ENCODE measurements at regions not wholly inside any gene's neighbourhood (a gene's known extent, or its start where the extent isn't known, plus 50 kb on each side); places are given as distances from the start of the nearest gene placed in this dataset.
A peak's percentile ranks its signal among the peaks of the same experiment; 100 is the strongest.

GRCh38 chrX:149284616-149285015 is 220.5 kb downstream of the IDS start:
- no peak overlapping the region for H3K4me2 ChIP-seq
- no peak overlapping the region for H3K9ac ChIP-seq
- Mint-ChIP-seq H3K4me1 (peaks cover 3% of the 10 kb centered on the region), H3K36me3 (no peaks in the 10 kb centered on the region), H3K9me3 (no peaks in the 10 kb centered on the region), H3K4me3 (no peak overlapping the region), H3K27me3 (ENCODE audit: insufficient read depth, low read depth) (no peaks in the 10 kb centered on the region), H3K27ac (no peak overlapping the region)
- no peaks in the 10 kb centered on the region for H3K79me2 ChIP-seq (ENCODE audit: low read depth)
- H3K9me3 ChIP-seq (ENCODE audit: low read depth), result peaks cover 5% of the 10 kb centered on the region
- no peak overlapping the region for H3K27ac ChIP-seq
- no peaks in the 10 kb centered on the region for H3K36me3 ChIP-seq
- no peak for DNase-seq (ENCODE audit: low spot score)
- no peak overlapping the region for H3K4me3 ChIP-seq
- H2AFZ ChIP-seq (replicated peaks), result peak overlapping the region; percentile 32
- no peaks in the 10 kb centered on the region for H4K20me1 ChIP-seq (ENCODE audit: low read depth)
- no peak for TF ChIP-seq EZH2phosphoT487 (IDR thresholded peaks at IDR 0.05)
- no peak for TF ChIP-seq EZH2 (IDR thresholded peaks at IDR 0.05)
- TF ChIP-seq, protein P1, sequence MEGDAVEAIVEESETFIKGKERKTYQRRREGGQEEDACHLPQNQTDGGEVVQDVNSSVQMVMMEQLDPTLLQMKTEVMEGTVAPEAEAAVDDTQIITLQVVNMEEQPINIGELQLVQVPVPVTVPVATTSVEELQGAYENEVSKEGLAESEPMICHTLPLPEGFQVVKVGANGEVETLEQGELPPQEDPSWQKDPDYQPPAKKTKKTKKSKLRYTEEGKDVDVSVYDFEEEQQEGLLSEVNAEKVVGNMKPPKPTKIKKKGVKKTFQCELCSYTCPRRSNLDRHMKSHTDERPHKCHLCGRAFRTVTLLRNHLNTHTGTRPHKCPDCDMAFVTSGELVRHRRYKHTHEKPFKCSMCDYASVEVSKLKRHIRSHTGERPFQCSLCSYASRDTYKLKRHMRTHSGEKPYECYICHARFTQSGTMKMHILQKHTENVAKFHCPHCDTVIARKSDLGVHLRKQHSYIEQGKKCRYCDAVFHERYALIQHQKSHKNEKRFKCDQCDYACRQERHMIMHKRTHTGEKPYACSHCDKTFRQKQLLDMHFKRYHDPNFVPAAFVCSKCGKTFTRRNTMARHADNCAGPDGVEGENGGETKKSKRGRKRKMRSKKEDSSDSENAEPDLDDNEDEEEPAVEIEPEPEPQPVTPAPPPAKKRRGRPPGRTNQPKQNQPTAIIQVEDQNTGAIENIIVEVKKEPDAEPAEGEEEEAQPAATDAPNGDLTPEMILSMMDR (IDR thresholded peaks at IDR 0.05), result no peak
- H3K27me3 ChIP-seq, result no peaks in the 10 kb centered on the region
- peaks cover 3% of the 10 kb centered on the region for H3K4me1 ChIP-seq
- no peaks in the 10 kb centered on the region for H3F3A ChIP-seq (ENCODE audit: low read depth)

GRCh38 chrX:149283853-149284252 is 221.3 kb downstream of the IDS start:
- no peaks in the 10 kb centered on the region for H3F3A ChIP-seq (ENCODE audit: low read depth)
- no peak overlapping the region for H2AFZ ChIP-seq (replicated peaks)
- no peak overlapping the region for H3K9ac ChIP-seq
- H3K27ac ChIP-seq, result no peak overlapping the region
- no peak for DNase-seq (ENCODE audit: low spot score)
- no peak overlapping the region for H3K4me3 ChIP-seq
- peaks cover 3% of the 10 kb centered on the region for H3K4me1 Mint-ChIP-seq
- TF ChIP-seq, protein P1 (IDR thresholded peaks at IDR 0.05), result no peak
- no peak for TF ChIP-seq EZH2phosphoT487 (IDR thresholded peaks at IDR 0.05)
- TF ChIP-seq EZH2 (IDR thresholded peaks at IDR 0.05), result no peak
- no peak overlapping the region for H3K27ac Mint-ChIP-seq
- peaks cover 3% of the 10 kb centered on the region for H3K4me1 ChIP-seq
- no peaks in the 10 kb centered on the region for H3K79me2 ChIP-seq (ENCODE audit: low read depth)
- H3K4me2 ChIP-seq, result no peak overlapping the region
- no peaks in the 10 kb centered on the region for H3K36me3 ChIP-seq
- H3K27me3 ChIP-seq, result no peaks in the 10 kb centered on the region
- no peaks in the 10 kb centered on the region for H3K36me3 Mint-ChIP-seq
- no peaks in the 10 kb centered on the region for H3K9me3 Mint-ChIP-seq
- no peaks in the 10 kb centered on the region for H4K20me1 ChIP-seq (ENCODE audit: low read depth)
- H3K9me3 ChIP-seq (ENCODE audit: low read depth), result peaks cover 5% of the 10 kb centered on the region
- H3K27me3 Mint-ChIP-seq (ENCODE audit: insufficient read depth, low read depth), result no peaks in the 10 kb centered on the region
- no peak overlapping the region for H3K4me3 Mint-ChIP-seq

DNA sequence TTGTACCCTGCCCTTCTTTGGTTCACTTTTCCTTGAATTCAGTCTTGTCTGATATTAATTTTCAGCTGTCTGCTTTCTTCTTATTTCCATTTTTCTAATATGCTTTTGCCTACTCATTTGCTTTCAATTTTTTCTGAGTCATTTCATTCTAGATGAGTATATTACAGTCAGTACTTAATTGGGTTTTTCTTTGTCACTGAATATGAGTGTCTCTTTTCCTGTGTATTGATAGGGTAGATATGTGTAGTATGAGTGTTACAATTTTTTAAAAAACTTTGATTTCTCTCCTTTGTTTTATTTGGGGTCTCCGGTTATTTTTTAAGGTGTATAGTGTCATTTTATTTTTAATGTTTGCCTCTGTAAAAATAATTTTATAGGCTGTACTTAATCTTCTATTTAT is 222.2 kb downstream of the IDS start:
- Histone ChIP-seq H3K9me3 (ENCODE audit: low read depth) (peaks cover 5% of the 10 kb centered on the region), H3K9ac (no peak overlapping the region), H3K36me3 (no peaks in the 10 kb centered on the region), H3K4me3 (no peak overlapping the region), H3K4me1 (peaks cover 3% of the 10 kb centered on the region), H3K4me2 (no peak overlapping the region), H3K27me3 (no peaks in the 10 kb centered on the region), H3K27ac (no peak overlapping the region), H3K79me2 (ENCODE audit: low read depth) (no peaks in the 10 kb centered on the region), H4K20me1 (ENCODE audit: low read depth) (no peaks in the 10 kb centered on the region), H2AFZ (replicated peaks) (no peak overlapping the region), H3F3A (ENCODE audit: low read depth) (no peaks in the 10 kb centered on the region)
- Mint-ChIP-seq H3K27ac (no peak overlapping the region), H3K36me3 (no peaks in the 10 kb centered on the region), H3K4me3 (no peak overlapping the region), H3K27me3 (ENCODE audit: insufficient read depth, low read depth) (no peaks in the 10 kb centered on the region), H3K4me1 (peaks cover 3% of the 10 kb centered on the region), H3K9me3 (no peaks in the 10 kb centered on the region)
- TF ChIP-seq, protein P1 (IDR thresholded peaks at IDR 0.05), result no peak
- TF ChIP-seq EZH2phosphoT487 (IDR thresholded peaks at IDR 0.05) (no peak), EZH2 (IDR thresholded peaks at IDR 0.05) (no peak)
- no peak for DNase-seq (ENCODE audit: low spot score)

Data from neural progenitor cell (in vitro differentiated cells).